GM12878 (cell line): ENCODE measurements at regions not wholly inside any gene's neighbourhood (a gene's known extent, or its start where the extent isn't known, plus 50 kb on each side); places are given as distances from the start of the nearest gene placed in this dataset.

Experiments used
- EZH2 ChIP-seq: IDR thresholded peaks from 2 replicates; pipeline ENCODE4 v1.6.1; 2012; ENCODE audit warnings: low read depth, mild to moderate bottlenecking, control low read depth, inconsistent platforms, low read length, borderline replicate concordance; ENCODE audit not compliant: control insufficient read depth
- HDAC2 ChIP-seq: fragments of 200-600 bp; sonication (generic); IDR thresholded peaks from 2 replicates; pipeline ENCODE4 v1.6.1; 2017
- POLR2AphosphoS5 ChIP-seq: IDR thresholded peaks from 2 replicates; pipeline ENCODE4 v1.6.1; 2011; ENCODE audit warnings: mild to moderate bottlenecking, low read length, inconsistent platforms
- SMC3 ChIP-seq: IDR thresholded peaks from 2 replicates; pipeline ENCODE4 v1.6.1; 2011; ENCODE audit warnings: low read length, improper control_type of control experiment, borderline replicate concordance
- SP1 ChIP-seq: IDR thresholded peaks from one replicate; pipeline ENCODE4 v1.6.1; 2011; ENCODE audit warnings: low read depth, low read length
- WRNIP1 ChIP-seq: IDR thresholded peaks from 2 replicates; pipeline ENCODE4 v1.6.1; 2011; ENCODE audit warnings: low read depth, low read length, improper control_type of control experiment, borderline replicate concordance

DNA sequence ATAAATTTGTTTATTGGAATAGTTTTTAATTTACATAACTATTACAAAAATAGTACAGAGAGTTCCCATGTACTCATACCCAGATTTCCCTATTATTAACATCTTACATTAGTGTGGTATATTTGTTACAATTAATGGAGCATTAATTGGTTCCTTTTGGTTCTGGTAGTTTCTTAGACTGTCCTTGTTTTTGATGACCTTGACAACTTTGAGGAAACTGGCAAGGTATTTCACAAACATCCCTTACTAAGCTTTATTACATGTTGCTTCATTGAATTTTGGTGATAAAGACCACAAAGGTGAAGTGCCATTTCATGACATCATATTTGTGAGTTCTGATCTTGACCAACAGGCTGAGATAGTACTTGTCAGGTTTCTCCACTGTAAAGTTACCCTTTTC, 379.0 kb upstream of the GCFC2 start:
- TF ChIP-seq SMC3: no peak
- no peak for TF ChIP-seq HDAC2
- TF ChIP-seq WRNIP1: no peak
- no peak for TF ChIP-seq SP1
- TF ChIP-seq POLR2AphosphoS5: no peak
- no peak for TF ChIP-seq EZH2
